ENCODE measurements at regions not wholly inside any gene's neighbourhood (a gene's known extent, or its start where the extent isn't known, plus 50 kb on each side); places are given as distances from the start of the nearest gene placed in this dataset.

DNA sequence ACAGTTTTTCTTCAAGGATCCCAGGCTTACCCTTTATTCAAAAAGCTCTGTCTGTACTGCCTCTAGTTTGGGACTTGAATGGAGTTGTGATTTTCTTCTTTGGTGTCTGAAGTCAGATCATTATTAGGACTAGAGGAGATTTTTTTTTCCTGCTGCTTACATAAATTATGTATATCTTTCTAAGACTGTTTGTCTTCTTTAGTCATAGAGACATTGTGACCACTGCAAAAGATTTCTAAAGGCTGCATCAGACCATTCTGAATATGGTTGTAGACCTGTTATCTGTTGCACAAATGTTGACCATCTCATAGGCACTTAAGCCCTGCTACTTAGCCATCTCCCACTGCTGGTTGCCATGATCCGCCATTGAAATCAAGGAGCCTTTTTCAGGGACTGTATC, 238.5 kb upstream of the SMARCA2 start:
- DNase-seq, result no peak

DNA sequence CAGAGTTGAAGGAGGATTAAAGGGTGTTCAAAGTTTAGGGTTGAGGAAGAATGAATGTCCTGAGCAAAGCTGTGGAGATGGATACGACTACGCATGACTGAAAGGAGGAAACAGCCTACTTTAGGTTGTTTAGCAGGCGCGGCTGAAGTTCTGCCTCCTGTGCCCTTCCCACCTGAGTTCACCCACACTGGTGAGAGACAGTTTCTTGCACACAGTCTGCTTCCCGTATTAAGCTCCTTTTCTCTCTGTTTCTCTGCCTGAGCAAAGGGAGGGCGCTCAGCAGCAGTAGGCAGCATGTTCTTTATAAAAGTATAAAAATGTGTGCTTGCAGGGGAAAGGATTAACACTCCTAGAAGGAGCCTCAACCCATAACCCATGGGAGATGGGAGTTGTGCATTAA, 224.0 kb upstream of the SMARCA2 start:
- no peak for DNase-seq

- no peak for DNase-seq
Observed at GRCh38 chr9:1794547-1795270, 220.4 kb upstream of the SMARCA2 start.

GRCh38 chr9:1804128-1804865, 210.8 kb upstream of the SMARCA2 start:
- DNase-seq, result no peak

DNA sequence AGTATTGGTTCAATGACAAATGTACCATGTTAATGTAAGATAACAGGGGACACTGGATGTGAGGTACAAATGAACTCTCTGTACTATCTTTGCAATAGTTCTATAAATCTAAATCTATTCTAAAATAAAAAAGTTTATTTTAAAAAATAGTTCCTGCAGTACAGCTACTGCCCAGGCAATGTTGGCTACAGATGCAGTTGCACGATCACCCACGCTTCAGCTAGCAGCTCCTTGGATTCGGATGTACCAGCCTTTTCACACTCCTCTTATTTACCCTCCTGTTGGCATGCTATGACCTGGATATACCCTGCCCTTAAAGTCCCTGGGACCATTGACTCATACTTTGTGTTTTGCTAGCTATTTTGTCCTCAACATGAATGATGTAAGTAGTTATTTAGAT, 185.4 kb upstream of the SMARCA2 start:
- DNase-seq, result no peak

- no peak for DNase-seq
Observed at GRCh38 chr9:1832960-1833359, 182.2 kb upstream of the SMARCA2 start.

DNA sequence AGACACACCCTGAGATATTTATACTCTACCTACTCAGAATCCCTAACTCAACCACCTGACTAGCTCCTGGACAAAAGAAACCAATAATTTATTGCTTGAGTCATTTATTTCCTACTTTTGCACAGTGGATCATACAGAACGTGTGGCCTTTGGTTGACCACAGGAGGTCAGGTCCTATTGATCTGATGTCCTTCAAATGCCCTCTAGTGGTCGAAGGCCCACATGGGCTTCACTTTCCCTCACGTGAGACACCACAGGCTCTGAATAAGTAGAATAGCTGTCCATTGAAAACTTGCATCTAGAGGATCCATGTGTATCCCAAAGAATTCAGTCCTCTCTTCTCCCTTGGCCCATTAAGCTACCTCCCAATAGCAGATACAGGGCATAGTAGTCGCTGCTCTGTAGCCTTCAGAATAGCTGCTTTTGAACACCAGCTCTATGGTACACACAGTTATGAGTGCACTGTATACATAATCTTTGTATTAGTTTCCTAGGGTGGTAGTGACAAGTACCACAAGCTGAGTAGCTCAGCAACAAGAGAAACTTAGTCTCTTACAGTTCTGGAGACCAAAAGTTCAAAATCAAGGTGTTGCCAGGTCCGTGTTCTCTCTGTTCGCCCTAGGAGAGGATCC, 177.6 kb upstream of the SMARCA2 start:
- DNase-seq, result no peak

DNA sequence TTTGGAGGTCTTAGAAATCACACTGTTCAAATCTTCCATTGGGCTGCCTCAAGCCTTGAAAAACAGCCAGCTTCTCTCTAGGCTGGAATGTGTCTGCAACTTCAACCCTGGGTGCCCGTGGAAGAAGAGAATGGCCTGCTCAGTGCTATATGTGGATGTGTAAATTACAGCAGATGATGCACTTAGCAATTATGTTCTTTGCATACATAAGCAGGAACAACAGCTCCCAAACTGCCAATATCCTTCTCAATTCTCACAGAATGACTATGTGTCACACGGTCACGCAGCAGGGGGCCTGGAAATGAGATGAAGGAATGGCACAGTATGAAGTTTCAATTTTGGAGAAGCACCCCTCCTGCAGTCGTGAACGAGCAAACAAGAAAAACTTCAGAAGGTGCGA, 175.2 kb upstream of the SMARCA2 start:
- no peak for DNase-seq

DNA sequence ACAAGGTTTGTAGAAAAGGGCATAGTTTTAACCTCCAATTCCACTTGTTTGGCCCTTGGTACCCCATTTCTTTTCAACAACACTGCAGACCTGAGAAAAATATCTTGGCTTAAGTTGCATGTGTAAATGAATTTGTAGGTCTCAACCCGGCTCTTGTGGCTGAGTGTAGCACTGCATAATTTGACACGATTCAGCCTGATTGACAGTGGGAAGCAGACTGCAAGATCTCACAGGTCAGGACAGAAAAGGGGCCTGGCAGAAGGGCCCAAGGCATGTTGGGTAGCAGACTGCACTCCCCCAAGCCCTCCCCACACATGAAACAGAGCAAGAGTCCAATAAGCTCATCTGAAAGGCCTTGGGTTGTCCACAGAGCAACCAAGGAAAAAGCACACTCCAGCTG, 169.7 kb upstream of the SMARCA2 start:
- no peak for DNase-seq

DNA sequence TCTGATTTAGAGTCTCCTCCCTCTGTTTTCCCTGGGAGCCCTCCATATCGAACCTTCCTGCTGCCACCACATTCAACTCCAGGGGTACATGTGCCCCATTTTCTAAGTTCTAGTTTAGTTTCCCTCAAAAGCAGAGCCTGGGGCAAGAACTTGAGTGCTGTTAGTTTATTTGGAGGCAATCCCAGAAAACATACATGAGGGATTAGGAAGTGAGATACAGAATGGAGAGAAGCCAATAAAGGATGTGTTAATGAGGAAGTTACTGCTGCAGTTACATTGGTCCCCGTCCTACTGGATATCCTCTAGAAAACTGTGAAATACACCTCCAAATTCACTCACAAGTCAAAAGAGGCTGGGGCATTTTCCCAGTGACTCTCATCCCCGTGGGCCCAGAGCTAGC, 159.4 kb upstream of the SMARCA2 start:
- no peak for DNase-seq

- no peak for DNase-seq
Observed at GRCh38 chr9:1857808-1858207, 157.3 kb upstream of the SMARCA2 start.

- peak in 2 of 6 experiments; percentile 5 to 11 for DNase-seq
Observed at GRCh38 chr9:1869843-1870242, 145.3 kb upstream of the SMARCA2 start.

DNA sequence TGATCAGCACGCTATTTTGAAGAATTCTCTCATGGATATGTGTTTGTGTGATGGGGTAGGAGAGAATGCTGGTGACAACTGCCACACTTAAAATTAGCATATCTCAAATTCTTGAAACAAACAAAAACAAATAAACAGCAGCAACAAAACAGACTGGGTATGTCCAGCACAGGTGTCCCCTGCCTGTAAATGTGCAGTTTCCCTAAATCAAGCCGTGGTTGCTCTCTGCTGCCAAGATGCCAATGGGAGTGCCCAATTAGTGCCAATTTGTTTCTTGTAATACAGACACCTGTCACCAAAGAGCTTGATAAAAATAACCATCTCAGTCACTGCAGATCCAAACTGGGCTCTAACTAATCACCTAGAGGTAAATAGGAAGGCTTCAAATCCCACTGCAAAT, 144.2 kb upstream of the SMARCA2 start:
- DNase-seq, result no peak

GRCh38 chr9:1871626-1872419, 143.3 kb upstream of the SMARCA2 start:
- DNase-seq, result no peak

DNA sequence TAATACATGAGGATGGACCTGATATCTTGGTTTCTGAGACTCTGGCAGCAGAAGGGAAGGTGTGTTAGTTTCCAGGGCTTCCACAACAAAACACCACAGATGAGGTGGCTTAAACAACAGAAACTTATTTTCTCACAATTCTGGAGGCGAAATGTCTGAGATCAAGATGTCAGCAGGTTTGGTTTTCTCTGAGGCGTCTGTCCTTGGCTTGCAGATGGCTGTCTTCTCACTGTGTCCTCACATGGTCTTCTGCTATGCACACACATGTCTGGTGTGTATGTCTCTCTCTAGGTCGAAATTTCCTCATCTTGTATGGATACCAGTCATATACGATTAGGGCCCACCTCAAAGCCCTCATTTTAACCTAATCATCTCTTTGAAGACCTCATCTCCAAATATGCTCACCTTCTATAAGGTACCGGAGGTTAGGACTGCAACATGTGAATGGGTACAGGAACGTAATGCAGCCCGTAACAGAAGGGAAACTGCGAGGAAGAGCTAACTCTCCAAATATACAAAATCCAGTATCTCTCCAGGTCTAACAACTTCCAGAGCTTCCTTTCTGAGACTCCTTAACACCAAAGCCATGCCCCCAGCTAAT, 139.8 kb upstream of the SMARCA2 start:
- no peak for DNase-seq

DNA sequence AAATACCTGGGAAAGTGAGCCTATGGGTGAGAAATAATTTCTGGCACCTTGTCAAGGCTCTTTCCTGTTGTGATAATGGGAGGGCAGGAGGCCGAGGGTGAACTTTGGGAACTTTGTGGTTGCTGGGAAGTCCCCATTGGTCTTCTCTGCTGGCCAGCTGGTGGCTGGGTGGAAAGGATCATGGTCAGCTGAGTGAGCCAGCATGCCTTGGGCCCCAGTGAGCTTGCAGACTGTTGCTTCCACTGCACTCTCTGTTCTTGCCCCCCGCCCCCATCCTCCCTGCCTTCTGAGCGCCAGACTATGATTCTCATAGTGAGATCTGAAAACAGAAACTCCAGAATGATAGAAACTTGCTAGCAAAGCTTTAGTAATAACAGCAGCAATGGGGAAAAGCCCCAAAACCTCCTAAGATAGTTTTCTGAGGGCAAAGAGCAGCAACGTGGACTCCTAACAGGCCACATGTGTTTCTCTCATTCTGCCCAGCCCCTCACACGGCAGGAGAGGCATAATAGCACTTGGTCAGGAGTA, 139.2 kb upstream of the SMARCA2 start:
- no peak for DNase-seq

DNA sequence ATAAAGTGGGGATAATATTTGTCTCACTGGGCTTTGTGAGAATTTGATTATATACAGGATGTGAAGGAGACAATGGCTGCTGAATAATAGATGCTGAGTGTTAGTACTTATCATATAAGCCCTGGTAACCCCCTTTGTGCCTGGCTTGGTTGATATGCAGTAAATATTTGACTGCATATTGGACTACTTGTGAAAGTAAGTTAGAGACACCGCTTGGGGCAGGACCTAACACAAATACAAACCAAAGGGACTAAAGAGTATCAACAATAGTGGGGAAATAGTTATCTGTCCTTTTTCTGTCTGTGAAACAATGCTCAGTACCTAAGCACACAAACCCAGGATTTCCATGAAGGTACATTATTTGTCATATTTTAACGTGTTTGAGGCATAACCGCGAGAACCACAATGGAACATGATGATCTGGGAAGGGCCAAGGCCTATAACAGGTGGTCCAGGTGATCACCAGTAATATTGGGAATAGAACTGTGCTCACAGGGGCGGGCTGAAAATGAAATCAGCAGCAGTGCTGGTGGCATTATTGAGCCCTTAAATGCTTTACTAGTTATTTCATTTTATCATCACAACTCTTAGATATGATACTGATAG, 138.2 kb upstream of the SMARCA2 start:
- no peak for DNase-seq

DNA sequence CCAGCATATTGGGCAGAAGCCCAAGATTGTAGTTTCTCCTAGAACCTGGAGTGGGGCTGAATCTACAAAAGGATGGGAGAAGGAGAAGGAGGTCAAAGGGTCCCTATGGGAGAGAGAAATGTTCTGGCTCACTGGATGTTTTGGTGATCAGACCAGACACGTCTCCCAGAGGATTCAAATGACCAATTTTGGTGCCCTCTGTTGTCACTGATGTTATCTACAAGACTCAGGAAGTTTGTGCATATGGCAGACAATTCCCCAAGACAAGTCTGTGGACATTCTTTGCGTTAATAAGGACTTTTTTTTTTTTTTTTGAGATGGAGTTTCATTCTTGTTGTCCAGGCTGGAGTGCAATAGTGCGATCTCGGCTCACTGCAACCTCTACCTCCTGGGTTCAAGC, 137.2 kb upstream of the SMARCA2 start:
- no peak for DNase-seq

DNA sequence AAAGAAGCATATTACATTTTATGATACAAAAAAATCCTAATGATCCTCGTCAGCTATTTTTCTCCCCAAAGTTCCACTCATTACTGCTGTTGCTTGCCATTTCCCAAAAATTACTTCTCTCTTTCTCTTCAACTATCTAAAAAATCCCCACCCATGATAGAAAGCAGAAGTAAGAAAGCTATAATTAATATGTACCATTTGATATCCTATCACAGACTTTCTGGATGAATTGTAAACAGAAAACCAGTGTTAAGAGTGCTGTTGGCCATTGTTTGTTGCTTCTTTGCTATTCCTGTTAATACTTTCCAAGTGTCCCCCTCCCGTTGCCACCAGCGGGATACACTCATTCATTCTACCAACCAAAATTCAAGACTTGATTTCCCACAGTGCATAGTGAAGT, 136.3 kb upstream of the SMARCA2 start:
- no peak for DNase-seq

DNA sequence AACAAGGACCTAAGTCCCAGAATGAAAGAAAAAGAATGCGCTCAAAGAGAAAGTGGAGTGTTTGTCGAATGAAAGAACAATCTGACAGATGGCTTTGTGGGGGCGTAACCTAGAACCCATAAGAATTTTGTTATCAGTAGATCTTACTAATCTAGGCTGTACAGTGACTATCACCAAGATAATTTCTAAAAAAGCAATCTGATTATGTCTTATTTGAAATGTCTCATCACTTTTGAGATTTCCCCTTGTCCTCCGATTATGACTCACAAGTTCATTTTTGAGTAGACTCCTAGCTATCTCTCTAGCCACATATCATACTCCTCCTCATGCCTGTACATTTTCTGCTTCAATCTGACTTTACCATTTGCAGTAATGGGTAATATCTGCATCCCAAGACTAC, 135.6 kb upstream of the SMARCA2 start:
- DNase-seq, result no peak

DNA sequence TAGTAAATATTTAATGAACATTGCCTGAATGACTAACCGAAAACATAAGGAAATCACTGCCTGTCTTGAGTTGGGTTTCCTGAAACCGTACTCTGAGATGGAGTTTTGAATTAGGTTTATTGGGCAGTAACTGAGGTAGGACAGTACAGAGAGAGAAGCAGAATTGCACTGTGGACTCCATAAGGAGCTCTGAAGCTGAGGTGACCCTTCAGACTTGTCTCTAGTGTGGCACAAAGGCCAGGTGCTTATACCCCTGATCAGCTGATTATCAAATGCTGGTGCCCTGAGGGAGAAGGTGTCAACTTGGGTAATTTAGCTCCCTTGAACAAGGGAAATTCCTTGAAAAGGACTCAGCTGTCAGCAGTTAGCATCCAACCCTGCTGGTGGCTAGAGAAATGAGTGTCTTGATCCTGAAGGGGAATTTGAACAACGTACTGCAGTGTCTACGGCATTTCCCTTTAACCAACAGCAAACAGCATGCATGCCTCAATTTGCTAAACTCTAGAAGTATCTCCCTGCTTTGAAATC, 135.0 kb upstream of the SMARCA2 start:
- DNase-seq, result no peak

- no peak for DNase-seq
Observed at GRCh38 chr9:1881708-1882295, 133.3 kb upstream of the SMARCA2 start.
